Esophagus squamous epithelium (tissue), 4 donors: ENCODE measurements at regions not wholly inside any gene's neighbourhood (a gene's known extent, or its start where the extent isn't known, plus 50 kb on each side); places are given as distances from the start of the nearest gene placed in this dataset.

ENCODE experiments used
- CTCF ChIP-seq, 6 experiments: fragments of 450-650 bp in 4 of 6; fragments of 200-600 bp in 2 of 6; sonication (generic) in 2 of 6; IDR thresholded peaks; one replicate each; pipeline ENCODE4 v1.5.1; 2016 to 2019; ENCODE audit warnings: antibody characterized with exemption in 6 of 6, mild to moderate bottlenecking in 4 of 6, moderate library complexity in 4 of 6
- POLR2A ChIP-seq, 4 donors: fragments of 450-650 bp; IDR thresholded peaks; one replicate each; pipeline ENCODE4 v1.6.1; 2017; ENCODE audit warnings: antibody characterized with exemption in 4 of 4, mild to moderate bottlenecking in 4 of 4, moderate library complexity in 3 of 4

- TF ChIP-seq CTCF (IDR thresholded peaks at IDR 0.05): no peak
- no peak for TF ChIP-seq POLR2A (IDR thresholded peaks at IDR 0.05)
These were observed 266.1 kb upstream of the ANXA10 start for GRCh38 chr4:167826281-167826680.
